ENCODE measurements at regions not wholly inside any gene's neighbourhood (a gene's known extent, or its start where the extent isn't known, plus 50 kb on each side); places are given as distances from the start of the nearest gene placed in this dataset.
"Not testable (repeated sequence)": the region's sequence is repeated elsewhere in the genome, so short reads cannot be mapped to it uniquely, and the experiment has no call there.

DNA sequence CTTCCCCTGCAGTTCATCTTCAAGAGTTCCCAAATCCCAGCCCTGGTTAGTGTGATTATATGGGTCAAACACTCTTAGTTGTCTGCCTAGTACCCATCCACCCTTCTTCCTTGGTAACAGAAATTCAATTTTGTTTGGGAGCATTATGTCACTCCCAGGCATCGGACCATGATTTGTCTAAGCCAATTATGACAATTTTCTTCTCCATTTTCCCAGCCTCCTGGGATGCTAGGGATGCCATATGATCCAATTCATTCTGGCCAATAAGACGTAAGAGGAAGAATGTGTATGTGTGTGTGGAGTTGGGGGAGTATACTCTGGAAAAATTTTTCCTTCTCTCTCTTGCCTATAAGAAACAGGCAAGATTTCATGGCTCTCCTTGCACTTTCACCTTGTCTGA lies 465.9 kb downstream of the MID1IP1 start:
- no peak for TF ChIP-seq CTCF (IDR thresholded peaks at IDR 0.05)
- Histone ChIP-seq H3K4me3 (no peak overlapping the region), H3K27ac (no peak overlapping the region)
- no peak for DNase-seq (ENCODE audit: low spot score)

- DNase-seq (ENCODE audit: low spot score), result no peak
- TF ChIP-seq CTCF (IDR thresholded peaks at IDR 0.05), result no peak
- Histone ChIP-seq H3K27ac (no peak overlapping the region), H3K4me3 (no peak overlapping the region)
Observed at GRCh38 chrX:39268207-39268606, 466.9 kb downstream of the MID1IP1 start.

DNA sequence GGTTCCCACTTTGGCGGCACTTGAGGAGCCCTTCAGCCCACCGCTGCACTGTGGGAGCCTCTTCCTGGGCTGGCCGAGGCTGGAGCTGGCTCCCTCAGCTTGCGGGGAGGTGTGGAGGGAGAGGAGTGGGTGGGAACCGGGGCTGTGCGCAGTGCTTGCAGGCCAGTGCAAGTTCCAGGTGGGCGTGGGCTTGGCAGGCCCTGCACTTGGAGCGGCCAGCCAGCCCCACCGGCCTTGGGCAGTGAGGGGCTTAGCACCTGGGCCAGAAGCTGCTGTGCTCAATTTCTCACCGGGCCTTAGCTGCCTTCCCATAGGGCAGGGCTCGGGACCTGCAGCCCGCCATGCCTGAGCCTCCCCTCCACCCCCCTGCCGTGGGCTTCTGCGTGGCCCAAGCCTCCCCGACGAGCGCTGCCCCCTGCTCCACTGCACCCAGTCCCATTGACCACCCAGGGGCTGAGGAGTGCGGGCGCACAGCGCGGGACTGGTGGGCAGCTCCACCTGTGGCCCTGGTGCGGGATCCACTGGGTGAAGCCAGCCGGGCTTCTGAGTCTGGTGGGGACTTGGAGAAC lies 474.3 kb downstream of the MID1IP1 start:
- TF ChIP-seq CTCF (IDR thresholded peaks at IDR 0.05), result no peak
- no peak overlapping the region for H3K4me3 ChIP-seq
- DNase-seq (ENCODE audit: low spot score), result no peak
- H3K27ac ChIP-seq, result no peak overlapping the region

- not testable (repeated sequence) for H3K4me3 ChIP-seq; DNase-seq (ENCODE audit: low spot score); H3K27ac ChIP-seq
Observed at GRCh38 chrX:39277685-39278390, 476.6 kb downstream of the MID1IP1 start.

- no peak overlapping the region for H3K27ac ChIP-seq
- no peak overlapping the region for H3K4me3 ChIP-seq
- no peak for DNase-seq (ENCODE audit: low spot score)
- TF ChIP-seq CTCF (IDR thresholded peaks at IDR 0.05), result no peak
Observed at GRCh38 chrX:39283239-39283638, 482.0 kb downstream of the MID1IP1 start.

DNA sequence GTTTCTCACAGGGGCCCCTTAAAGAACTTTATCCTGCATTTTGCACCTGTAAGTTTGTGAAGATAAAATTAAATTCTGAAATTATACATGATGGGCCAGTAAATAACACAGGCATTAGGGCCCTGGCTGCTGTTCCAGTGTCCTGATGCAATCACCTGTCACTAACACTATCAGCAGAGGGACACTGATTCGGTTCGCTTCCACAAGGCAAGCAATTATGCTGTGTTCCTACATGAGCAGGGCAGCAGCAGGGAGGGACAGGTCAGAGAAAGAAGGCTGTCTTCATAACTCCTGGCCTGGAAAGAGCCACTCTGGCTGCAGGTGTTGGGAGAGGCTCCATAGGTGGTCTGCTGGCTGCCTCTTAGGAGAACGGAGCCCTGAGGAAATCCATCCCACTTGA lies 487.3 kb downstream of the MID1IP1 start:
- Histone ChIP-seq H3K4me3 (no peak overlapping the region), H3K27ac (no peak overlapping the region)
- no peak for DNase-seq (ENCODE audit: low spot score)
- TF ChIP-seq CTCF (IDR thresholded peaks at IDR 0.05), result no peak

- no peak overlapping the region for H3K4me3 ChIP-seq
- H3K27ac ChIP-seq, result no peak overlapping the region
- TF ChIP-seq CTCF (IDR thresholded peaks at IDR 0.05), result no peak
- DNase-seq (ENCODE audit: low spot score), result no peak
Observed at GRCh38 chrX:39289827-39290226, 488.6 kb downstream of the MID1IP1 start.

Measured in coronary artery (tissue), 2 donors.